GM12873 (cell line): ENCODE measurements at regions not wholly inside any gene's neighbourhood (a gene's known extent, or its start where the extent isn't known, plus 50 kb on each side); places are given as distances from the start of the nearest gene placed in this dataset.

Source experiments
- CTCF ChIP-seq: IDR thresholded peaks from 2 replicates; pipeline ENCODE4 v1.5.1; 2012; ENCODE audit warnings: low read depth, mild to moderate bottlenecking, moderate library complexity, low read length, control low read depth; ENCODE audit not compliant: insufficient read depth; ENCODE audit errors: missing control alignments

GRCh38 chr5:31066655-31067328 is 126.7 kb upstream of the CDH6 start:
- TF ChIP-seq CTCF, result no peak

GRCh38 chr5:31064215-31064614 is 129.3 kb upstream of the CDH6 start:
- TF ChIP-seq CTCF, result no peak

GRCh38 chr5:31062902-31063580 is 130.4 kb upstream of the CDH6 start:
- TF ChIP-seq CTCF, result no peak

GRCh38 chr5:31059889-31060288 is 133.6 kb upstream of the CDH6 start:
- TF ChIP-seq CTCF, result no peak

GRCh38 chr5:31054453-31054852 is 139.0 kb upstream of the CDH6 start:
- no peak for TF ChIP-seq CTCF

GRCh38 chr5:31052937-31053658 is 140.4 kb upstream of the CDH6 start:
- TF ChIP-seq CTCF, result no peak

- no peak for TF ChIP-seq CTCF
Measured at GRCh38 chr5:31051316-31051715, 142.2 kb upstream of the CDH6 start.
